LHCN-M2 (cell line): ENCODE measurements at regions not wholly inside any gene's neighbourhood (a gene's known extent, or its start where the extent isn't known, plus 50 kb on each side); places are given as distances from the start of the nearest gene placed in this dataset.
"Not testable (repeated sequence)": the region's sequence is repeated elsewhere in the genome, so short reads cannot be mapped to it uniquely, and the experiment has no call there.

Source experiments
- DNase-seq: peaks from one replicate; pipeline ENCODE4 v3.0.0-alpha.2; 2012; ENCODE audit warnings: low read depth

- DNase-seq = no peak
These were observed 1016.1 kb downstream of the CDY1 start for GRCh38 chrY:26638063-26638462.

- DNase-seq = not testable (repeated sequence)
These were observed 1023.9 kb downstream of the CDY1 start for GRCh38 chrY:26645856-26646255.

GRCh38 chrY:26648240-26648639 is 1026.3 kb downstream of the CDY1 start:
- DNase-seq = not testable (repeated sequence)

- DNase-seq = not testable (repeated sequence)
These were observed 1042.3 kb downstream of the CDY1 start for GRCh38 chrY:26664245-26664644.

- not testable (repeated sequence) for DNase-seq
These were observed 1044.8 kb downstream of the CDY1 start for GRCh38 chrY:26666691-26667090.

GRCh38 chrY:26669243-26669642 is 1047.3 kb downstream of the CDY1 start:
- DNase-seq = not testable (repeated sequence)

GRCh38 chrY:26670360-26670871 is 1048.5 kb downstream of the CDY1 start:
- peak; percentile 1 for DNase-seq

- DNase-seq = peak; percentile 10
These were observed 1049.3 kb downstream of the CDY1 start for GRCh38 chrY:26670881-26671879.
